ENCODE measurements at regions not wholly inside any gene's neighbourhood (a gene's known extent, or its start where the extent isn't known, plus 50 kb on each side); places are given as distances from the start of the nearest gene placed in this dataset.
A peak's percentile ranks its signal among the peaks of the same experiment; 100 is the strongest.
"Not testable (repeated sequence)": the region's sequence is repeated elsewhere in the genome, so short reads cannot be mapped to it uniquely, and the experiment has no call there.

DNA sequence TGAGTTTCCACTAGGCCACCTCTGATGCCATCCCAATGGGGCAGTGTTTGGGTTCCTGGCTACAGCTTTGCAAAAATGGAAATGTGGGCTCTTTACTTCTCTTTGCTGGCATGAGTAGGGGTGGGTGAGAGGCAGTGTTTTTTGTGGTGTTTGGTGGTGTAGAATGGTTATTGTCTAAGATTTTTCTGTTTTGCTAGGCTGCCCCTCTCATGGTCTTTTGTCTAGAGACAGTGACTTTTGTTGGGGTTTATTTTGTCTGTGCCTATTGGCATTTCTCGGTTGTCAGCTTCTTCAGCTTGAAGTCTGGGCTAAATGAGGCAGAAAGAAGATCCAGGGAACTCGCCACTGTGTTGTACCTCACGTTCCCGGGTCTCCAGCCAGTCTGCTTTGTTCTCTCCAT, 112.1 kb downstream of the CENPF start:
- no peak for DNase-seq (ENCODE audit: low read depth)

GRCh38 chr1:214717351-214717750, 114.4 kb downstream of the CENPF start:
- DNase-seq (ENCODE audit: low read depth): no peak

GRCh38 chr1:214718724-214719123, 115.7 kb downstream of the CENPF start:
- DNase-seq (ENCODE audit: low read depth): no peak

GRCh38 chr1:214719207-214719606, 116.2 kb downstream of the CENPF start:
- no peak for DNase-seq (ENCODE audit: low read depth)

- no peak for DNase-seq (ENCODE audit: low read depth)
Observed at GRCh38 chr1:214720561-214720960, 117.6 kb downstream of the CENPF start.

- DNase-seq (ENCODE audit: low read depth): no peak
Observed at GRCh38 chr1:214727274-214727673, 124.3 kb downstream of the CENPF start.

GRCh38 chr1:214739621-214740238, 136.7 kb downstream of the CENPF start:
- no peak for DNase-seq (ENCODE audit: low read depth)

DNA sequence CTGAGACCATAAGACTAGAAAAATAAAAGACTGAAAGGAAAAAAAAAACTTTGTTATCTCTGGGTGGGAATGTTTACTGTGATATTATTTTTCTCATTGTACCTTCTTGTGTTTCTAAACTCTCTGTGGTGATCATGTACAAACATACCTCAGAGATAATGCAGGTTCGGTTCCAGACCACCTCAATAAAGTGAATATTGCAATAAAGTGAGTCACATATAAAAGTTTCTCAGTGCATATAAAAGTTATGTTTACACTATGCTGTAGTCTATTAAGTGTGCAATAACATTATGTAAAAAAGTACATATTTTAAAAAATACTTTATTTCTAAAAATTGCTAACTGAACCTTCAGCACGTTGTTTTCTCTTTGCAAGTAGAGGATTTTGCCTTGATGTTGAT, 137.5 kb downstream of the CENPF start:
- no peak for DNase-seq (ENCODE audit: low read depth)

- no peak for DNase-seq (ENCODE audit: low read depth)
Observed at GRCh38 chr1:214747050-214747635, 144.1 kb downstream of the CENPF start.

- no peak for DNase-seq (ENCODE audit: low read depth)
Observed at GRCh38 chr1:214753236-214753852, 150.3 kb downstream of the CENPF start.

DNA sequence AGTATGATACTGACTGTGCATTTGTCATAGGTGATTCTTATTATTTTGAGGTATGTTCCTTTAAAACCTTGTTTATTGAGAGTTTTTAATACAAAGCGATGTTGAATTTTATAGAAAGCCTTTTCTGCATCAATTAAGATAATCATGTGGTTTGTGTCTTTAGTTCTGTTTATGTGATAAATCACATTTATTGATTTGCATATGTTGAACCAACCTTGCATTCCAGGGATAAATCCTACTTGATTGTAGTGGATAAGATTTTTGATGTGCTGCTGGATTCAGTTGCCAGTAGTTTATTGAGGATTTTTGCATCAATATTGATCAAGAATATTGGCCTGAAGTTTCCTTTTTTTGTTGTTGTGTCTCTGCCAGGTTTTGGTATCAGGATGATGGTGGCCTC, 158.0 kb downstream of the CENPF start:
- DNase-seq (ENCODE audit: low read depth): no peak

DNA sequence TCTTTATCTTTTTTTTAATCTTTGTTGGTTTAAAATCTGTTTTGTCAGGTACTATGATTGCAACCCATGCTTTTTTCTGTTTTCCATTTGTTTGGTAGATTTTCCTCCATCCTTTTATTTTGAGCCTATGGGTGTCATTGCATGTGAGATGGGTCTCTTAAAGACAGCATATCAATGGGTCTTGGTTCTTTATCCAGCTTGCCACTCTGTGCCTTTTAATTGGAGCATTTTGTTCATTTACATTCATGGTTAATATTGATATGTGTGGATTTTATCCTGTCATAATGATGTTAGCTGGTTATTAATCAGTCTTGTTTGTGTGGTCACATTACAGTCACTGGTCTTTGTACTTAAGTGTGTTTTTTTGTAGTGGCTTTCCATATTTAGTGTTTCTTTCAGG, 159.9 kb downstream of the CENPF start:
- no peak for DNase-seq (ENCODE audit: low read depth)

DNA sequence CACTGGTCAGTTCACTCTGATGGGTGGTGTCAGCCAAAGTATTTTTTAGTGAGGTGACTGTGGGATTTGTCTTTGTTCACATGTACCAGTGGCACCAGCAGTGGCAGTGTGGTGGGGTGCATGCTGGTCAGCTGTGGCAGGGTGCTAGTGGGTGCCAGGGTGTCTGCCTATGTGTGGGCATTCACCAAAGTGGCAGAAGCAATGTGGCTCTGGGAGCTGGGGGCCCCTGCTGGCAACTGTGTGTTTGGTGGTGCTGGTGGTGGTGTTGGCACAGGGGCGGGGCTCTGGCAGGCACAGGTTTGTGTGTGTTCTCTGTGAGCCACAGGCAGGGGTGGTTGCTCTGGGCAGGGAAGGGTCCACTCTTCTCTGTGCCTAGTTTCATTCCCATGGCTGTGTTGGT, 161.5 kb downstream of the CENPF start:
- no peak for DNase-seq (ENCODE audit: low read depth)

DNA sequence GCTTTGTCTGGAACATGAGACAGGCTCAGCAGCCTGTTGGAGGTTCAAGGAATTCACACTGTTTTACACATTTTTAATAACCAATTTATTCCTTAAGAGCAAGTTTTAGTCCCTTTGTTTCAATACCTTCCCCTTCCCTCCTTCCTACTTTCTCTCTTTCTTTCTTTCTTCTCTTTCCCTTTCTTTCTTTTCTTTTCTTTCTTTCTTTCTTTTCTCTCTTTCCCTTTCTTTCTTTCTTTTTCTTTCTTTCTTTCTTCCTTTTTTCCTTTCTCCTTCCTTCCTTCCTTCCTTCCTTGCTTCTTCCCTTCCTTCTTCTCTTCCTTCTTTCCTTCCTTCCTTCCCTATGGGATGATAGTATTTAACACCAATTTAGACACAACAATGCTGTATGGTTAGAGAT, 164.2 kb downstream of the CENPF start:
- no peak for DNase-seq (ENCODE audit: low read depth)

- DNase-seq (ENCODE audit: low read depth): not testable (repeated sequence)
Observed at GRCh38 chr1:214769666-214770065, 166.7 kb downstream of the CENPF start.

GRCh38 chr1:214777364-214777763, 174.4 kb downstream of the CENPF start:
- no peak for DNase-seq (ENCODE audit: low read depth)

DNA sequence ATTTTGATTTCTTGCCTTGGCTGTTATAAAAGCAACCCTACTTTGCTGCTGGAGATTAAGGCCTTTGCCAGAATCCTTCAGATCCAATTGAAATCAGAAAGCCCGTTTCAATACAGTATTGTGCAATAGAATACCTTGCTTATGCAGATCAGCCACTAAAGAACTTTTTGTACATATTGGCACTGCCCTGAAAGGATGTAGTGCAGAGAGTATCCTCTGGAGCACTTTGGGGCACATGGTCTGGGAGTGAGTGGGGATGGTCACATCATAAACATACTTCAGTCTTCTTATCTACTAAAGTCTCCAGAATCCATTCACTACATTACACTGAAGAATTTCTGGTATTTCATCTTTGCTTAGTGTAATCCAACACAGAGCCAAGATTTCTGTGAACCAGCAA, 189.0 kb downstream of the CENPF start:
- DNase-seq (ENCODE audit: low read depth): peak; percentile 49

DNA sequence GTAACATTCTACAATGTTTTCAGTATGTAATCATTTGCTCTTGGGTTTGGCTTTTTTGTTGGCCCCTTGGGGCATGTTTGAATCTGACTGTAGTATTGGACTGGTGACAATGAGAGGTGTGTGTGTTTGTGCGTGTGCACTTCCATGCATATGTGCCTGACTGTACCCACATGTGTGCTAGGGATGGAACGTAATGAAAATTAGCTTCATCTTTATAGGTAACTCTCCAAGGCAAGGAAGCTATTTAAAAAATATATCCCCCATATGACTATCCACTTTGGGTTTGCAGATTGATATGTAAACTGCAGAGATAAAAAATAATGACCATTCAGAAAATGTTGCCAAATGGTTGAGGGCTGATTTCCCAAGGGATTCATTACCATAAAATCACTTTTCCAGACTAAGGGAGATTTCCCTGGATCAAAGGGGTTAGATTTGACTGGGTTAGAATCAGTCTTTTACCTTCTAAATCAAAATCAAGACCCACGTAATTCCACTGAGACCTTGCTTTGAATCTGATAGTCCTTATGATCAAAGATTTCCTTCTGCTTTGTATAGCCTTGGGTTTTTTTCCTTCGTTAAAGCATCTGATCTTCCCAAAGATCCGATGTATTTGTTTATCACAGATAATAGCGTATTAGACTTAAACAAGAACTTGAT, 189.7 kb downstream of the CENPF start:
- DNase-seq (ENCODE audit: low read depth): no peak

- no peak for DNase-seq (ENCODE audit: low read depth)
Observed at GRCh38 chr1:214793708-214794107, 190.7 kb downstream of the CENPF start.

GRCh38 chr1:214801191-214801590, 198.2 kb downstream of the CENPF start:
- DNase-seq (ENCODE audit: low read depth): no peak

- DNase-seq (ENCODE audit: low read depth): peak; percentile 62
Observed at GRCh38 chr1:214808845-214809460, 206.0 kb downstream of the CENPF start.

- no peak for DNase-seq (ENCODE audit: low read depth)
Observed at GRCh38 chr1:214816603-214817002, 213.6 kb downstream of the CENPF start.

All from HS-27A (cell line).